ENCODE measurements at regions not wholly inside any gene's neighbourhood (a gene's known extent, or its start where the extent isn't known, plus 50 kb on each side); places are given as distances from the start of the nearest gene placed in this dataset.
"Not testable (repeated sequence)": the region's sequence is repeated elsewhere in the genome, so short reads cannot be mapped to it uniquely, and the experiment has no call there.

GRCh38 chr3:23144051-23144450, 59.1 kb upstream of the UBE2E2 start:
- not testable (repeated sequence) for DNase-seq (ENCODE audit: low spot score)

- no peak for DNase-seq (ENCODE audit: low spot score)
Measured at GRCh38 chr3:23146163-23146562, 57.0 kb upstream of the UBE2E2 start.

DNA sequence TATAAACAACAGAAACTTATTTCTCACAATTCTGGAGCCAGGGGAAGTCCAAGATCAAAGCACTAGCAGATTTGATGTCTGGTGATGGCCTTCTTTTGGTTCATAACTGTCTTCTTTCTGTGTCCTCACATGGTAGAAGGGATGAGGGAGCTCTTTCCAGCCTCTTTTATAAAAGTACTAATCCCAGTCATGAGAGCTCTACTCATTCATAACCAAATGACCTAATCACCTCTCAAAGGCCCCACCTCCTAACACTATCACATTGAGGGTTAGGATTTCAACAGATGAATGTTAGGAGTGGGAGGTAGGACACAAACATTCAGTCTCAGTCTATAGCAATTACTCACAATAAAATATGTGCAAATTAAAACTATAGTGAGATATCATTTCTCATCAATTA, 50.1 kb upstream of the UBE2E2 start:
- DNase-seq (ENCODE audit: low spot score): no peak

Data from kidney capillary endothelial cell (primary cell).